HL-60 (cell line): ENCODE measurements at regions not wholly inside any gene's neighbourhood (a gene's known extent, or its start where the extent isn't known, plus 50 kb on each side); places are given as distances from the start of the nearest gene placed in this dataset.

Experiments used
- DNase-seq, 2 experiments: peaks; one replicate each; pipeline ENCODE4 v3.0.0-alpha.2; 2010 to 2020; ENCODE audit warnings: low read depth in 1 of 2, low spot score in 1 of 2
- H3K27ac ChIP-seq: fragments of 250-450 bp; sonication (Bioruptor Pico); replicated peaks from 2 replicates; pipeline ENCODE4 v1.5.1; 2020; ENCODE audit warnings: mild to moderate bottlenecking, moderate library complexity
- H3K27me3 ChIP-seq: fragments of 250-450 bp; sonication (Bioruptor Pico); 2 replicates; pipeline ENCODE4 v1.5.1; 2021; ENCODE audit warnings: mild to moderate bottlenecking, moderate library complexity; ENCODE audit not compliant: insufficient read depth, poor library complexity, severe bottlenecking
- H3K4me3 ChIP-seq: replicated peaks from 2 replicates; pipeline ENCODE4 v1.5.1; 2011; ENCODE audit warnings: mild to moderate bottlenecking, control low read depth, low read length; ENCODE audit not compliant: insufficient read depth
- GABPA ChIP-seq: IDR thresholded peaks from 2 replicates; pipeline ENCODE4 v1.6.1; 2012; ENCODE audit warnings: low read depth
- POLR2AphosphoS5 ChIP-seq: IDR thresholded peaks from 2 replicates; pipeline ENCODE4 v1.6.1; 2012; ENCODE audit warnings: low read depth
- SPI1 ChIP-seq: IDR thresholded peaks from 2 replicates; pipeline ENCODE4 v1.6.1; 2012; ENCODE audit warnings: low read depth, mild to moderate bottlenecking, borderline replicate concordance
- TF ChIP-seq, protein P1 (sequence below): IDR thresholded peaks from 2 replicates; pipeline ENCODE4 v1.6.1; 2012; ENCODE audit warnings: low read depth; ENCODE audit not compliant: insufficient replicate concordance
- TF ChIP-seq, protein P2 (sequence below): IDR thresholded peaks from one replicate; pipeline ENCODE4 v1.5.1; 2011; ENCODE audit warnings: low read length, control low read depth, inconsistent platforms; ENCODE audit not compliant: insufficient read depth

DNA sequence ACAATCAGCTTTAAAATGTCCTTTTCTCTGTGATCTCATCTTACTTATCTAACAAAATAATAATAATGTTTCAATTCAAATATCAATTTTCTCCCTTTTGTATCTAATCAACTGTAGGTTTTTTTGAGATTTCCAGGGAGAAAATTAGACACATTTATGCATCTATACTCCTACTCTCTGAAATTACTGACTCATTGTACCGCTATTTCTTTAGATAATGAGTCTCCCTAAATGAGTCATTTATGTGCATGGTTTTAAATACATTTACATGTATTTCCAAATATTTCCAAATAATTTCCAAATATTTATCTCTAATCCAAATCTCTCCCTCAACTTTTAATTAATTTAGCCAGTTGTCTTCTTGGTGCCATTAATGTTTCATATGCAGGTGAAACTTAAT lies 621.0 kb downstream of the TECRL start:
- no peak for DNase-seq
- no peaks in the 10 kb centered on the region for H3K27me3 ChIP-seq
- TF ChIP-seq GABPA (no peak), POLR2AphosphoS5 (no peak), SPI1 (no peak)
- TF ChIP-seq, protein P1, sequence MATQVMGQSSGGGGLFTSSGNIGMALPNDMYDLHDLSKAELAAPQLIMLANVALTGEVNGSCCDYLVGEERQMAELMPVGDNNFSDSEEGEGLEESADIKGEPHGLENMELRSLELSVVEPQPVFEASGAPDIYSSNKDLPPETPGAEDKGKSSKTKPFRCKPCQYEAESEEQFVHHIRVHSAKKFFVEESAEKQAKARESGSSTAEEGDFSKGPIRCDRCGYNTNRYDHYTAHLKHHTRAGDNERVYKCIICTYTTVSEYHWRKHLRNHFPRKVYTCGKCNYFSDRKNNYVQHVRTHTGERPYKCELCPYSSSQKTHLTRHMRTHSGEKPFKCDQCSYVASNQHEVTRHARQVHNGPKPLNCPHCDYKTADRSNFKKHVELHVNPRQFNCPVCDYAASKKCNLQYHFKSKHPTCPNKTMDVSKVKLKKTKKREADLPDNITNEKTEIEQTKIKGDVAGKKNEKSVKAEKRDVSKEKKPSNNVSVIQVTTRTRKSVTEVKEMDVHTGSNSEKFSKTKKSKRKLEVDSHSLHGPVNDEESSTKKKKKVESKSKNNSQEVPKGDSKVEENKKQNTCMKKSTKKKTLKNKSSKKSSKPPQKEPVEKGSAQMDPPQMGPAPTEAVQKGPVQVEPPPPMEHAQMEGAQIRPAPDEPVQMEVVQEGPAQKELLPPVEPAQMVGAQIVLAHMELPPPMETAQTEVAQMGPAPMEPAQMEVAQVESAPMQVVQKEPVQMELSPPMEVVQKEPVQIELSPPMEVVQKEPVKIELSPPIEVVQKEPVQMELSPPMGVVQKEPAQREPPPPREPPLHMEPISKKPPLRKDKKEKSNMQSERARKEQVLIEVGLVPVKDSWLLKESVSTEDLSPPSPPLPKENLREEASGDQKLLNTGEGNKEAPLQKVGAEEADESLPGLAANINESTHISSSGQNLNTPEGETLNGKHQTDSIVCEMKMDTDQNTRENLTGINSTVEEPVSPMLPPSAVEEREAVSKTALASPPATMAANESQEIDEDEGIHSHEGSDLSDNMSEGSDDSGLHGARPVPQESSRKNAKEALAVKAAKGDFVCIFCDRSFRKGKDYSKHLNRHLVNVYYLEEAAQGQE: no peak
- TF ChIP-seq, protein P2, sequence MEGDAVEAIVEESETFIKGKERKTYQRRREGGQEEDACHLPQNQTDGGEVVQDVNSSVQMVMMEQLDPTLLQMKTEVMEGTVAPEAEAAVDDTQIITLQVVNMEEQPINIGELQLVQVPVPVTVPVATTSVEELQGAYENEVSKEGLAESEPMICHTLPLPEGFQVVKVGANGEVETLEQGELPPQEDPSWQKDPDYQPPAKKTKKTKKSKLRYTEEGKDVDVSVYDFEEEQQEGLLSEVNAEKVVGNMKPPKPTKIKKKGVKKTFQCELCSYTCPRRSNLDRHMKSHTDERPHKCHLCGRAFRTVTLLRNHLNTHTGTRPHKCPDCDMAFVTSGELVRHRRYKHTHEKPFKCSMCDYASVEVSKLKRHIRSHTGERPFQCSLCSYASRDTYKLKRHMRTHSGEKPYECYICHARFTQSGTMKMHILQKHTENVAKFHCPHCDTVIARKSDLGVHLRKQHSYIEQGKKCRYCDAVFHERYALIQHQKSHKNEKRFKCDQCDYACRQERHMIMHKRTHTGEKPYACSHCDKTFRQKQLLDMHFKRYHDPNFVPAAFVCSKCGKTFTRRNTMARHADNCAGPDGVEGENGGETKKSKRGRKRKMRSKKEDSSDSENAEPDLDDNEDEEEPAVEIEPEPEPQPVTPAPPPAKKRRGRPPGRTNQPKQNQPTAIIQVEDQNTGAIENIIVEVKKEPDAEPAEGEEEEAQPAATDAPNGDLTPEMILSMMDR: no peak
- no peak overlapping the region for H3K4me3 ChIP-seq
- H3K27ac ChIP-seq: no peak overlapping the region

DNA sequence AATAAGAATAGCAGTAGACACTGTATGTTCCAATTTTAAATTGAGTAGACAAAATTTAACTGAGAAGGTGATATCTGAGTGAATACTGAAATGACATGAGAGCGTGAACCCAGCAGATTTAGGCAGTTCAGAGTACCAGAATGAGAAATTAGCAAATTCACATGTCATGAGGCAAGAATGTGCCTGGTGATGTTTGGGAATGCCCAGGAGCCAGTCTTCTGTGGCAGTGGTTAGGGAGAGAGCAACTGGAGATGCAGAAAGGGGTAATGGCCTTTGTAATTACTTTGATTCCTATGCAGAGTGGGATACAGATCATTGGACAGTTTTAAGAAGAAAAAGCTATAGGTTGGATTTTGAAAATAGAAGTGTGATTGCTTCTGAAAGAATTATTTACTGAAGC lies 621.9 kb downstream of the TECRL start:
- Histone ChIP-seq H3K27ac (no peak overlapping the region), H3K4me3 (no peak overlapping the region), H3K27me3 (no peaks in the 10 kb centered on the region)
- DNase-seq: no peak
- no peak for TF ChIP-seq GABPA
- TF ChIP-seq, protein P1: no peak
- TF ChIP-seq POLR2AphosphoS5: no peak
- TF ChIP-seq, protein P2: no peak
- TF ChIP-seq SPI1: no peak

DNA sequence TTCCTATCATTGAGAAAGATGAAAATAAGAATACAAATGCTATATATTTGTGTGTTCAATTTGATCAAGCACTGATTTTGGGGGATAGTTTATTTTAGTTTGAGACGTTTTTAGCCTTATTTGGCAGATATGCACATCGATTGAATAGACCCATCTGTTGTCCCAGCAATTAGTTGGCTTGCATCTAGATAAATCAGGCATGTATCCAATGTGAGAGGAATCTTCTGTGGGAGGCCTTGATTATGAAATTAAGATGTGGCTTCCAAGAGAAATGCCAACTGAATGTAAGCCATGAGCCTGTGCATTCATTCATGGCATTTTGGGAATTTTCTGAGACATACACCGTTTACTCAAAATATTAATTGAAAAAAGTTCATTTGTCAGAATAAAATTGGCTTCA lies 623.1 kb downstream of the TECRL start:
- TF ChIP-seq SPI1 (no peak), GABPA (no peak)
- TF ChIP-seq, protein P1: no peak
- Histone ChIP-seq H3K4me3 (no peak overlapping the region), H3K27me3 (no peaks in the 10 kb centered on the region), H3K27ac (no peak overlapping the region)
- DNase-seq: no peak

DNA sequence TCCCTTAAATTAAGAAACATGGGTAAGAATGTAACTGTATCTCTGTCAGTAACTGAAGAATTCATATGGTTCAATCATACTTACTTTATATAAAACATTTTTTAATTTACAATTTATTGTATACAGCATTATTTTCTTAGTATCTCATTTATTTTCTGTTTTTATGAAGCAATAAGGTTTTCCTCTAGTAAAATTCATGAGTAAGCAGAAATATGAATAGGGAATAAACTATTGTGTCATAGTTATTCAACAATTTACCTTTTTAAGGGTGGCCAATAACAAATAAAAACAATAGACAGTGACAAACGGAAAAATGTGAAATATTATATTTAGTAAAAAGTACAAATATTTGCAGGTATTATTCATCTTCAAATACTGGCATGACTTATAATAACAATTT lies 624.4 kb downstream of the TECRL start:
- DNase-seq: no peak
- Histone ChIP-seq H3K4me3 (no peak overlapping the region), H3K27ac (no peak overlapping the region), H3K27me3 (no peaks in the 10 kb centered on the region)
- TF ChIP-seq, protein P1: no peak
- TF ChIP-seq, protein P2: no peak
- TF ChIP-seq POLR2AphosphoS5 (no peak), SPI1 (no peak), GABPA (no peak)
